ENCODE measurements at regions not wholly inside any gene's neighbourhood (a gene's known extent, or its start where the extent isn't known, plus 50 kb on each side); places are given as distances from the start of the nearest gene placed in this dataset.
A peak's percentile ranks its signal among the peaks of the same experiment; 100 is the strongest.

DNA sequence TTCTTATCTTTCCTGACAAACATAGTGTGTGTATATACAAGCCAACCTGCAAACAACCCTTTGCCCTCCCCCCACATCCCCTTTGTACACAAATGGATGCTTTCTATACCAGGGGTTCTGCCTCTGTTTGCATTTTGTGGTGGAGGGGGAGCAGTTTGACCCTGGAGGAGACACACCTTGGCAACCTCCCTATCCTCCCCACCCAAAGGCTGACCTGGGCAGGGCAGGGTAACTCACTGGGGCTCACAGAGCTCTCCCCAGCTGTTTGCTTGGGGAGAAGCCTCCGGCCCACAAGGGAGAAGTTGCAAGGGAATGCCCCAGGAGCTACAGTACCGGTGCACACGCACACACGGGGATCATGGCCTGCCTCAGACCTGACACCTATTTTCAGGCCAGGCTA, 372.6 kb downstream of the BCOR start:
- no peak for DNase-seq (ENCODE audit: low spot score)

DNA sequence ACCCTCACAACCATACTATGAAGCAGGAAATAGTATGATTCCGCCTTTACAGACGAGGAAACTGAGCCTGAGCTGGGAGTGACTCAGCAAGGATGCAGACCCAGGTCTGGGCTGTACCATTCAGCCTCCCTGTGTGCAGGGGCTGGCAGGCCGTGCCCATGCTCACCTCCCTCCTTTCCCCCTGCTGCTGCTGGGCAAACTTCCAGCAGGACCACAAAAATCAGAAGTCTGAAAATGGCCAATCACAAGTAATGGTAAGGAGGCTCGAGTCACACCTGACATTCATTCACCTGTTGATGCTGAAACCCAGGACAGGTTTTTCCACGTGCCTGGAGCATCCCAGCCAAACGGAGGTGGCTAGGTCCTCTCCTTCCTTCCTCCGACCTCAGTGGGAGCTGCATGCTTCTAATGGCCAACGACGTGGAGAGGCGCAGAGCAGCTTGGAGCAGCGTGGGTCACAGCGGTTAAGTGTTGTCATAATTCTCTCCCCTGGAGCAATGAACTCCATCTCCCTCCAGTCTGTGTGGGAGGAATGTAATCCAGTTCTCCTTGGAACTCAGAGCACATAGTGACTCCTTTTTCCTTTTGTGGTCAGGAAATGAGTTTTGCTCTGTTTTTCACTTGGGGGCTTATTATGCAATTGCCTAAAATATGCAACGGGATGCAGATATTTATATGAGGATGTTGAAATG, 371.7 kb downstream of the BCOR start:
- DNase-seq (ENCODE audit: low spot score) = no peak

DNA sequence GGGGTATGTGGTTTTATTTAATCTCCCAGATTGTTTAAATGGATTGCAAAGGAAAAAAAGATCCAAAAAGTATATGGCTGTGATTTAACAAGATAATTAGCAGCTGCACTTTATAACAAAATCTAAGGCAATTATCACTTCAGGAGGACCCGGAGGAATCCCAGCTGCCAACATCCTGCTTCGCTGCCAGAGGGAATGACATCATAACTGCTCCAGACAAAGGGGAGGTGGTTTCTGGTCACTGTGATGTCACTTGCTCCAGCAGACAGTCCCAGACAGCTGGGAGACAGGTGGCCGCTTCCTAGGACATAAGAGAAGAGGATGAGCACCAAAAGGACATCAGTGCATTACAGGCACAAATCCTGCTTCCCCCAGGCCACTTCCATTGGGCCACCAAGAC, 371.0 kb downstream of the BCOR start:
- no peak for DNase-seq (ENCODE audit: low spot score)

DNA sequence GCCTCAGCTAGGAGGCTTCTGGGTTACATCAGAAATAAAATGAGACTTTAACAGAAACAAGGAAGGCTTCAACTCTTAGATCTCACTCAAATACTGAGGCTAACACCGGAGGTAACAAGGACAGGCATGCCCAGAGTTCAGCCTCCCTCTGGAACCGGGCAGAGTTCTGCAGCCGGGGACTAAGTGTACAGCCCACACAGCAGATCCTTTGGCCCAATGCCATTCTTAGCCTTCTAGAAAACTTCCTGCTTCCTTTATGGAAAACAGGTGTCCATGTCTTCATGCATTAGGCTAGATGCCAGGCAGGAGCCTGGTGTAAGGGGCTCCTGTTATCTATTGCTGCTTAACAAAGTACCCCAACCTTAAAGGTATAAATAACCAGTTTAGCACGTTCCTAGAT, 369.7 kb downstream of the BCOR start:
- no peak for DNase-seq (ENCODE audit: low spot score)

DNA sequence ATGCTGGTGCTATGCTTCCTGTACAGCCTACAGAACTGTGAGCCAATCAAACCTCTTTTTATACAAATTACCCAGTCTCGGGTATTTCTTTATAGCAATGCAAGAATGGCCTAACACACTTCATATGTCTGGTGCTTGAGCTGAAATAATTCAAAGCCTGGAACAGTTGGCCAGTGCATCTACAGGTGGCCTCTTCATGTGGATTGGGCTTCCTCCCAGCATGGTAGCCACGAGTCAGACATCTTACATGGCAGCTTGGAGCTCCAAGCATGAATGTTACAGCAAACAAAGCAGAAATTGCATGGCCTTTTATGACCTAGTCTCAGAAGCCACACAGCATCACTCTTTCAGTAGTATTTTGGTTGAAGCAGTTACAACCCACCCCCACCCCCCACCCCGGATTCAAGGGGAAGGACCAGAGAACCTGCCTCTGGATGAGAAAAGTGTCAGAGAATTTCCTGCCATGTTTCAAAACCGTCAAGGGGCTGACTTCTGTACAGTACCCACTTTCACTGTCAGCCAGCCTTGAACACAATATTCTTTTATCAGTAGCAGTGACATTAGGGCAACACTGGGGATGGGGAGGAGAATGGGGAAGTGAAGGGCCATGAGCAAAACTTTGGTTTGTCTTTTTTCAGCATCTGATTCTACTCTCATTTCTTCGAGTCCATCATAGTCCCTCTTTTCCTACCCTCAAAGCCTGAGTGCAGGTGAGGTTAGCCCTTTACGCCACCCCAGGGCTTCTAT, 368.7 kb downstream of the BCOR start:
- no peak for DNase-seq (ENCODE audit: low spot score)

DNA sequence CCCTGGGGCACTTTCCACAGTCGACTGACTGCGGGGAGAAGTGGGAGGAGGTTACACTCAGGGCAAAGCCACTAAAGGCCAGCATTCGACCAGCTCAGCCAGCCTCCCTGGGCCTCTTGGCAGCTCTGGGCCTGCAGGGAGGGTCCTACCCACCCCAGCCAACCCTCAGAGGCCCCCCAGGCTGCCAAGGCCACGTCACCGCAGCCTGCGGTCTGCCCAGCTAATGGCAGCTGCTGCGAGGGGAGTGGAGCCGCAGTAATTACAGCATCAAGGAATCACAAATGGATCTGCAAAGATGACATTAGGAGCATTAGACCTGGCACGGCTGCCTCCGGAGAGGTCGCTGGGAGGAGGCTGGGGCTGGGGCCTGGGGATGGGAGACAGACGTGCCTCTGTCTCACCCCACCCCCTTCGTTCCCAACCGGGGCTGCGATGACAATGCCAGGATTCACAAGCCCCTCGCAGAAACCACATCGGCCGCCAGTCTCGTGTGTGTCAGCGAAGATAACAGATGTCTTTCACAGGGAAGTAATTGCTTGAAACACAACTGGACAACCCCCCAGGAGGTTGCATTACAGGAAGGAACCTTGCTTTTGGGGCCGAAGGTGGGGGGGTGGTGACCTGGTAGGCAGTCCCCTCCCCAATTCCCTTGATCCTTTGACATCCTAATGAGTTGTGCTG, 367.6 kb downstream of the BCOR start:
- DNase-seq (ENCODE audit: low spot score) = peak; percentile 74

DNA sequence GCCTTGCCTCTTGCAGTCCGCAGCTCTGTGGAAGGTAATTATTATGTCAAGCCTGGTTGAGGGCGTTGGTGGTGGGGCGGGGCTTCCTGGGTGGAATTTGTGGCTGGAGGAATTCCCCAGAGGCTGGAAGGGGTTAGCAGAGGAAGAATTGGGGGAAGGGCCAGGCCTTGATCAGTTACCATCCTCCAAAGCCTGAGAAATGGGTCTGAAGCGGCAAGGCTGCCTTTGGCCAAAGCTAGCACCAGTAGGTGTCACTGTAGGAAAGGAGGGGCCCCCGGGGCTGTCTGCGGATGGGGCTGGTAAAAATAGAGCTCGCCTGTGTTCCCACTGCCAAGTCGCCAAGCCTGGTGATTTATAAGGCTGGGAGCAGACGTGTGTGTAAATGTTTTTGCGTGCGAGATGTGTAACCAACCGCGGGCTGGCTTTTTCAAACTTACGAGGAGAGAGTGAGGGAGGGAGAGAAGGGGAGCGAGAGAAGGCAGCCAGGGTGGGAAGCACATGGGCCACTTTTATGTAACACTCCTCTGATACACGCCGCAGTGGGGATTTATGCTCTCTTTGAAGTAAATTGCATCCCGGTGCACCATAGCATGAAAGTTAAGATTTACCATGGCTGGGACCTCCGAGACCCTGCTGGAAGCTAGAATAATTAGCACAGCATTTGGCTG, 367.0 kb downstream of the BCOR start:
- DNase-seq (ENCODE audit: low spot score) = peak; percentile 89

DNA sequence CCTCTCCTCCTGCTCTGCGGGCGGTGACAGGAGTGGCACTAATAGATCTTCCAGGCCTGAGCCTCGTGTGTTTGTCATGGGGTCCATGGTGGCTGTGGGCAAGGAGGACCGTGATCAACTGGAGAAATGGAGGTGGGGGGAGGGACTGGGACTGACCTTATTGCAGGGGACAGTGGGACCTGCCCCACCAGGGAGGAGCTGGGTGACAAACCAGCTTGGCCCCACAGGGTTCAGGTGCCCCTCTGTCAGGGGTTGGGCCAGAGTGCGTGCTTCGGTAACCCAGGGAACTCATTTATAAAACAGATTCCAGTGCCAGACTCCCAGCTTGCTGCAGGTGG, 366.5 kb downstream of the BCOR start:
- DNase-seq (ENCODE audit: low spot score) = no peak

DNA sequence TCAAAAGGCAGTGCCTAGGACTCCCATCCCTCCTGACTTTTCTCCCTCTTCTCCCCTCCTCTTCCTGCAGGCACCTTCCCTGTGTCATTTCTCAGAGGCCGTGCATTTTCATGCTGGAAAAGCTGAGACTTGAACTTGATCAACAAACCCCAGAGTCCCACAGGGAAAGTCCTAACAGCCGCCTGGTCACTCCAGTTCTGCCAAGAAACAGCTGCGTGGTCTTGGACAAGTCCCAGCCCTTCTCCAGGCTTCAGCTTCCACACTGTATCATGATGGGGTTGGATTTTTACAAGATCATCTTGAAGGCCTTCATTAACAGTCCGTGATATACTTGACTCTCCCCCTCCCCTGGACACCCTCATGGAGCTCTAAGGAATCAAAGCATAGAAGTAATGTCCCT, 366.0 kb downstream of the BCOR start:
- no peak for DNase-seq (ENCODE audit: low spot score)

DNA sequence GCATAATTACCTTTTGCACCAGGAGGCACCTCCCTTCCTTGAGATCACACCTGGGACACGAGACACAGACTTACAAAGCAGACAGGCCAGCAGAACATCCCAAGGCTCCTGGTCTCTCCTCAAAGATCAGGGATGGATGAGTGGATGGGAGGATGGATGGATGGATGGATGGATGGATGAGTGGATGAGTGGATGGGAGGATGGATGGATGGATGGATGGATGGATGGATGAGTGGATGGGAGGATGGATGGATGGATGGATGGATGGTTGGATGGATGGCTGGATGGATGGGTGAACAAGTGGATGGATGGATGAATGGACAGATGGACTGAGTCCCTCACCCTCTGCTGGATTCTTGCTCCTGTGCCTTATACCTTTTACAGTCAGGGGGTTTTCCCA, 364.0 kb downstream of the BCOR start:
- DNase-seq (ENCODE audit: low spot score) = peak; percentile 28

DNA sequence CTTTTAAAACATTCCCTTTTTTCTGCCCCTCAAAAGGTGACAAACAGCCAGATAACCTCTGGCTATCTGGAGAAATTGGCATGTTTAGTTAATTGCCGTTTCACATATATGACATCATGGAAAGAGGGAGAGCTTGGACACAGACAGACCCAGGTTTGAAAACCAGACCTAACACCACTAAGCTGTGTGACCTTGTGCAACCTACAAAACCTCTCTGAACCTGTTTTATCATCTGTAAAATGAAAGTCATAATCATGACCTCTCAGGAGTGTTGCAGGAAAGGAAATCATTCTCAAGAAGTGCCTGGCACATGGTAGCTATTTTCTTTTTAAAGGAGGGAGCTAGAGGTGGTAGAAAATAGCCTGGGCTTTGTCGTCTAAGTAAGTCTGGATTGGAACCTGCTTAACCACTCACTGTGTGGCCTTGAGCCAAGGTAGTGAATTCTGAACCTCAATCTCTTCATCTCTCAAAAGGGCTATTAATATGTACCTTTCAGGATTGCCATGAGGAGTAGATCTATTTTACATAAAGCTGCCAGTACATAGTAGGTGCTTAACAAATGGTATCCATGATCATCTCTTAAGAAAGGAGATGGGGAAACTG, 363.5 kb downstream of the BCOR start:
- DNase-seq (ENCODE audit: low spot score) = no peak

DNA sequence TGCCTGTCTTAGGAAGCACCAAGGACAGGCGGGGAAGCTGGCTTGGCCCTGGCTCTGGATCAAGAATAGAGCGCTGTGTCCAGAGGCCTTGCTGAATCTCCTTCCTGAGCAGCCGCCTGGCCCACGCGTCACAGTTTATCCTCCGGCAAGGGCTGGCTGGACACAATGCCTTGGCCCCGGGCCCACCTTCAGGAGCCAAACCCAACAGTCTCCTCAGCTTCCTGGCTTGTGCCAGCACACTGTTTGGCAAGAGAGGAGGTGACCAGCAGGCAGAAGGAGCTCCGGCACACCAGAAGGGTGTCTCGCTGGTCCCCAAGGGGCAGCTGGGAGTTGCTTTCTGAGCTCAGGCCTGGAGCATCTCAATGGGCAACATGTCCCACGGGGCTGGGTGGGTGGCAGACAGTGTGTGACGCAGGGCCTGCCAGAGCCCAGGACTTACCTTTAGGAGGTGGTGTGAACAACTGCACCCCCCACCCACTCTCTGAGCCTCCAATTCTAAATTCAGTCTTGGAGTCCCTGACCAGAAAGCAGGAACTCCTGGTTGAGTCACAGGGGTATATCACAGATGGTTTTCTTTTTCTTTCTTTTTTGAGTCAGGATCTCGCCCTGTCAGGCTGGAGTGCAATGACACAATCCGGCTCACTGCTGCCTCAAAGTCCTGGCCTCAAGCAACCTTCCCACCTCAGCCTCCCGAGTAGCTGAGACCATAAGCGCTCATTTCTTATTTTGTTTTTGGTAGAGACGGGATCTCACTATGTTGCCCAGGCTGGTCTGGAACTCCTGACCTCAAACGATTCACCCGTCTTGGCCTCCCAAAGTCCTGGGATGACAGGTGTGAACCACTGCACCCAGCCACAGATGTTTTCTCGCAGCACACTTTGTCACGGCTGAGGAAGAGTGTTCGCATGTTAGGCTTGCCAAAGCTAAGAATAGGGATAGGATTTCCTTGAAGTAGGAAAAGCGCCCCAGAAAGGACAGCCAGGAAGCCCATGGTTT, 361.2 kb downstream of the BCOR start:
- no peak for DNase-seq (ENCODE audit: low spot score)

DNA sequence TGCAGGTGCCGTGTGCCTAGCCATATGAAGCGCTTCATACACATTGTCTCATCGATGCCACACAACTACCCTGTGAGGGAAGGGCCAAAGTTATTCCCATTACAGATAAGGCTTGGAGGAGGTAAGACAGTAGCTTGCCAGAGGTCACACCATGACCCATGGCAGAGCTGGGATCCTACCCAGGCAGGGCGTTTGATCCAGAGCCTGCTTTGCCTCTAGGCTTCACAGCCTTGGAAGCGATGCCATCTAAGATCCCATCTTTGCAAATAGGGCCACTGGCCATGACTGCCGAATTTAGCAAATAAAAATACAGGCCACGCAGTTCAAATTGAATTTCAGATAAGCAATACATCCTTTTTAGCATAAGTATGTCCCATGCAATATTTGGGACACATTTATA, 358.2 kb downstream of the BCOR start:
- no peak for DNase-seq (ENCODE audit: low spot score)

DNA sequence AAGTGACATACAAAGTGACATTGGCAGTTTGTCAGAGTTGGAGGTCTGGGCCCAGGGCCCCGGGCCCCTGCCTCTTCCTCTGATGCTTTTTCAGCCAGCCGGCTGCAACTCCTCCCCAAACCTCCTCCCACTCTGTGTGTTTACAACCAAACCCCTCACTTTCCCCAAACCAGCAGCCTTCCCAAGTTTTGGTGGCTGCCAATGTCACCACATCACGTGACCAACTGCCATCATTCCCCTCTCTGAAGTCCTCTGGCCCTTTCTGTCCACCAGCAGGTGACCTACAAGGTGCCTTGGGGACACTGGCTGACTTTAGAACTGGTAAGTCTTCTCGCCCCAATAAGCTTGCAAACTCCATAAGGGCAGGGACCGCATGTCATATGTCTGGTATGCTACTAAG, 357.7 kb downstream of the BCOR start:
- DNase-seq (ENCODE audit: low spot score) = no peak

DNA sequence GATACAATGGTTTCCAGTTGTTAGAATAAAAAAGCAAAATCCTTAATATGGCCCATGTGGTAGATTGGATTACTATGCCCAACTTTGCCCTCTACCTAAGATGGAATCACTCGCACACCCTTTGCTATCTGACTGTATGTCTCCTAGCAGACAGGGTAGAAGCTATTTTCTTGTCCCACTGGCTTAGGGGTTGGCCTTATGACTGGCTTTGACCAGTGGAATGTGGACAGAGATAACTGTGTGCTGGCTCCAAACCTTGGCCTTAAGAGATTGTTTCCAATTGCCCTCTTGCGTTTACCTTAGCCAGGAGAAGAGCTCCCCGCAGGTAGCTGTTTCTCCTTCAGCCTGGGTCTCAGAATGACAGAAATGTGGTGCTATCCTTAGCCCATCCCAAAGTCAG, 355.9 kb downstream of the BCOR start:
- no peak for DNase-seq (ENCODE audit: low spot score)

DNA sequence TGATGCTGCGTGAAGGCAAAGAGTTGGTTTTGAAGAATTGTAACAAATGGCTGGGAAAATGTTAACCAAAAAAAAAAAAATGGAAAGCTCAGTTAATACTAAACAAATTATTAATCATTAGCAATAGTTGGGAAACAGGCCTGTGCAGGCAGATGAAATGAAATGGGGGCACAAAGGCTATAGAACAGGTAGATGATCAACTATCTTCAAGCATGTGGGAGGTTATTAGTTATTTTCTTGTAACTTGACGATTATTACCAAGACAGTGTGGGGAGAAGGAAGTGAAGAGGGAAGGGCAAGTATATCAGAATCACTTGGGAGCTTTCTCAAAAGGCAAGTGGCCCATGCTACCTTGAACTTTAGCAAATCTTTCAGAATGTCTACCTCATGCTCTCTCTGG, 351.9 kb downstream of the BCOR start:
- DNase-seq (ENCODE audit: low spot score) = no peak

DNA sequence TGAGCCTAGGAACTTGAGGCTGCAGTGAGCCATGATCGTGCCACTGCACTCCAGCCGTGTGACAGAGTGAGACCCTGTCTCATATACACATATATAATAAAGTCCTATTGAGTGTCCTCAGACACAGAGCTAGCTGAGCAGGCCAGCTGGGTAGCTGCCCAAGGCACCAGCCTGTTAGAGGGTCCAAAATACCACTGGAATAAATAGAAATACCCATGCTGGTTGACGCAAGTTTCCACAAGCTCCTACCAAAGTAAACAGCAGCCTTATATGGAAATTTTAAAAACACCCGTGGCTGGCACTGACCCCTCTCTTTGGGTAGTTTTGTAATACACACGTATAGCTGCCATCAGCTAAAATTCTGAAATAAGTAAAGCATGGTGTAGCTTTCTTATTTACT, 348.6 kb downstream of the BCOR start:
- no peak for DNase-seq (ENCODE audit: low spot score)

DNA sequence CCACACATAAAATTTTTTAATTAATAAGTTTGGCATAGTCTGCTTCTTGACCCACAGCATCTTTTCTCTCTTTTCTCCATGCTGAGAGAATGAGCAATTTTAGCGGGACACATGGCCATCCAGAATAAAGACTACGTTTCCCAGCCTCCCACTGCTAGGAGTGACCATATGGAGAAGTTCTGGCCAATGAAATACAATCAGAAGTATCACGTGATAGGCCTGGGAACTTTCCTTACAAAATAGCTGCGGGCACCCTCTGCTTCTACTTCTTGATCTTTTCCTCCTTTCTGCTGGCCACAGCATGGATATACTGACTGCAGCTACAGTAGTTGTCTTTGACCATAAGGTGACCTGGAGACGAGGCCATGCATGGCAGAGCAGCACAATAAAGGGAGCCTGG, 348.0 kb downstream of the BCOR start:
- DNase-seq (ENCODE audit: low spot score) = no peak

DNA sequence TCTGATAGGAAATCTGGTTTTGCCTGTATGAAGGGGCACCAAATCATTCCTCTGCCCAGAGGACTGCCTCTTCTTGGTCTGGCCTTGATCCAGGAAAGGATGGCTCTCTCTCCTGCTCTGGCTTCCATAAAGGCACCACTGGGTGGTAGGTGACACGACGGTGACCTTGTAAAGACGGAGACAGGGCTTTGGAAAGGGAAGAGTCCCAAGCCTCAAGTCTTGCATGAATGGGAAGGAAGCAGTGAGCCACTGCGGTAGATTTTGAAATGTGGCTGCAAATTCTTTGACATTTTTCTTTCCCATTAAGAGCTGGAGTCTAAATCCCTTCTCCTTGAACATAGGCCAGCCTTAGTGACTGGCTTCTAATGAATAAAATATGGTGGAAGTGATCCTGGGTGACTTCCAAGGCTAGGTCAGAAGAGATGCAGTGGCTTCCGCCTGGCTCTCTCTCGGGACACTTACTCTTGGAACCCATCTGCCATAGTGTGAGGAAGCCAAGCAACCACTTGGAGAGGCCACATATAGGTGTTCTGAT, 347.4 kb downstream of the BCOR start:
- no peak for DNase-seq (ENCODE audit: low spot score)

DNA sequence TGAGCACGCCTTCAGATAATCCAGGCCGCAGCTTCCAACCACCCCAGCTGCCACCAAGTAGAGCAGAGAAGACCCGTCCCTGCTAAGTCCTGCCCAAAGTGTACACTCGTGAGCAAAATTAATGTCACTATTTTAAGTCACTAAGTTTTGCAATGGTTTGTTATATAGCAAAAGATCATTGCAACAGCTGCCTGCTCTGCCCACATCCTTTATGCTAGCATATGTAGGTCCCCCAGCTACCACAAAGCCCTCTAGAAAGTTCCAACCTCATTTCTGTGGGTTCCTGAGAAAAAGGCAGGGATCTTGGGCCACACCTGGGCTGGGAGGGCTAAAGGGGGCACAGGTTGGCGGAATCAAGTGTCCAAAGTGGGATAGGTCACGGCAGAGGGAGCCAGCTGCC, 346.9 kb downstream of the BCOR start:
- no peak for DNase-seq (ENCODE audit: low spot score)
